GM20000 (cell line): ENCODE measurements at regions not wholly inside any gene's neighbourhood (a gene's known extent, or its start where the extent isn't known, plus 50 kb on each side); places are given as distances from the start of the nearest gene placed in this dataset.

Experiments
- DNase-seq: peaks from one replicate; pipeline ENCODE4 v3.0.0; 2012; ENCODE audit warnings: low spot score
- CTCF ChIP-seq: IDR thresholded peaks from 2 replicates; pipeline ENCODE4 v1.5.1; 2012; ENCODE audit warnings: mild to moderate bottlenecking, control low read depth; ENCODE audit errors: extremely low read depth, missing control alignments

GRCh38 chr22:27460591-27461347 is 340.8 kb downstream of the MN1 start:
- TF ChIP-seq CTCF, result no peak
- DNase-seq, result no peak

GRCh38 chr22:27461470-27461869 is 340.1 kb downstream of the MN1 start:
- DNase-seq, result no peak
- TF ChIP-seq CTCF, result no peak

DNA sequence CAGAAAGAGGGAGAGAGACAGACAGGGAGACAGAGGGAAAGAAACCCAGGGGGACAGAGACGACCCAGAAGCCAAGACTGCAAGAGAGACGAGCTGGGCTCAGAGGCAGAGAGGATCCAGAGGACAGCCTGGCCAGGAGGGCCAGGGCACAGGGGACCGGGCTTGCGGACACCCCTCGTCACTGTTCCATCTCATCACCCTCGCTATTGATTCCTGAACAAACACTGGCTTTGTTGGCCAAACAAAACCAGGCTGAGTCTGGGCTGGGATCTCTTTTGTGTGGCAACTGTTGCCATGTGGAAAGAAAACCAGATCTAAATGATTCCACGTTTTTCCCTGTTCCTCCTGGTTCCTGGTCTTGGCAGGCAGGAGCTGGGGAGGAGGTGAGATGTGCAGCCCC is 339.4 kb downstream of the MN1 start:
- no peak for DNase-seq
- TF ChIP-seq CTCF, result no peak

- TF ChIP-seq CTCF, result no peak
Measured at GRCh38 chr22:27463121-27463660, 338.4 kb downstream of the MN1 start.

DNA sequence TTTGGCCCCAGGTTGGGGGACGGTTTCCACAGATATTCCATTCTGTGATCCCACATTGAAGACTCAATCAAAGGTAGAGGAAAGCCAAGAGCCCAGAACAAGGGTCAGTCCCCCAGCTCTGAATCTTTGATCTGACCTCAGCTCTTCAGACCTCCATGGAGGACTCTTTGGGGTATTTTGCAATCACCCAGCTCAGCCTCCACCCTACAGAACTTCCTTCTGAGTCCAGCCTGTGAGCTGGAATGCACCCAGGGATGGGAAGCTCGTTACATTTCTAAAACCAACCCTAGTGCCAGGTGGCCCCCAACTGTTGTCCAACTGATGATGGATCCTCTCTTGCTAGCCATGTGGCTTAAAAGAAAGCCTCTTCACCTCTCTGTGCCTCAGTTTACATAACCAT is 335.3 kb downstream of the MN1 start:
- TF ChIP-seq CTCF, result no peak
- no peak for DNase-seq

More at GRCh38 chr22:27463121-27463660, 338.4 kb downstream of the MN1 start:
- no peak for DNase-seq

DNA sequence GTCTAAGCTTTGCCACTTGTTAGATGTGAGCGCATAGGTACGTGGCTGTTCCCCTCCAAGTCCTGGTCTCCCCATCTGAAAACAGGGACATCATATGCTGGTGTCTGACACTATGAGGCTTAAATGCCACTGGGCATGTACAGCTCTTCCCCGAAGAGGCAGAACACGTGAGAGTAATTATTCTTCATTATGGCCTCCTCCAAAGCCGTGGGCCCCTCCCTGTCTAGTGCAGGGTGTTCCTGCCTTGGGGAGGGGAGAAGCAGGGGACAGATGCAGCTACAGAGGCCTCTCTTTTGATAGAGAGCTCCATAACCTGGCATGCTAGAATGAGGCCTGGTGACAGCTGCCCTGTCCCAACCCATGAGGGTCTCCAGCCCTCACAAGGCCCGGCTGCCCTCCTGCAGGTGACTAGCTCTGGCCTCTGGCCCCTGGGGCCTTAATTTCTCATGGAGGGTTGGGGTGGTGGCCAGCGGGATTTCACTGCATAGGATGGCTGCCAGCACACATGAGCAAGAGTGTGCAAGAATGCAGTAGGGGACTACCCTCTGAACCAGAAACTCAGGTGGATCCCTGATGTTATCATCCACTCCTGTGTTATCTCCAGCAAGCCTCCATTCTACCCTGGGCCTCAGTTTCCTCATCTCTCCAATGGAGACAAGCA is 334.6 kb downstream of the MN1 start:
- no peak for DNase-seq
- no peak for TF ChIP-seq CTCF

DNA sequence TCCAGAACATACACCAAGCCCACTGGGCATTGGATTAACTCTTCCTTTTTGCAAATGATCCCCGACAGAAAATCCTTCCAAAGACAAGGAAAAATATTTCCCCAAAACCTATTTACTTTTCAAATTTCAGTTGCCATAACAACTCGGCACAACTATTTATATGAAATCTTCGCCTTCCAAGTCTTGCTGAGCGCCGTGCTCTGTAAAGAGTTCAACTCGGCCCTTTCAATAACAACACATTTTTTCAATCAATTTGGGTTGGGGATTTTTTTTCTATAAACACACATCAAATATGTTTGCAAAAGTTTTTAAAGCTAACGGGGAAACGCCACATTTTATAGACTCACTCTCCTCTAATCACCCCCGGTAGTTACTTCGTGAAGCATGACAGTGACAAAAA is 333.8 kb downstream of the MN1 start:
- no peak for DNase-seq
- no peak for TF ChIP-seq CTCF
